HG03565 (cell line): ENCODE measurements at regions not wholly inside any gene's neighbourhood (a gene's known extent, or its start where the extent isn't known, plus 50 kb on each side); places are given as distances from the start of the nearest gene placed in this dataset.
"Not testable (repeated sequence)": the region's sequence is repeated elsewhere in the genome, so short reads cannot be mapped to it uniquely, and the experiment has no call there.

Source experiments
- ATAC-seq: cut with Tn5 transposase; IDR thresholded peaks from one replicate; pipeline ENCODE4 v1.9.1; 2021; ENCODE audit warnings: mild to moderate bottlenecking, moderate library complexity; ENCODE audit not compliant: unreplicated experiment

GRCh38 chr6:86629123-86629522 lies 308.2 kb upstream of the HTR1E start:
- ATAC-seq: no peak

- ATAC-seq: no peak
Measured at GRCh38 chr6:86619428-86619827, 317.9 kb upstream of the HTR1E start.

DNA sequence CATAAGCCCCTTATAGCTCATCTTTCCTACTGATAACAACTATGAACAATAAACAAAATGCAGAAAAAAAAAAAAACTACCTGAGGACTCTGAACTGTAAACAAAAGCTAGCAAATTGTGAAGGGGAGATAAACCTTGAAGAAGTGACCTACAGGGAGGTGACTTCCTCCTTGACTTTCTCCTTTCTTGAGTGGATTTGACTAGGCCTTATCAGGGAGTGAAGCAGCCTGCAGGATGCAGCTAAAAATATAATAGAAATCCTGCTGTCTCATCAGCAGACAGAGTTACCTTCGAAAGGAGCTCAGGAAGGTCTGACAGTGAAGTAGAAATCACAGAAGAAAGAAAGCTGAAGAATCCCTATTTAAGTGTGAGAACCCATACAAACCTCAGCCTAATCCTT lies 322.0 kb upstream of the HTR1E start:
- no peak for ATAC-seq

DNA sequence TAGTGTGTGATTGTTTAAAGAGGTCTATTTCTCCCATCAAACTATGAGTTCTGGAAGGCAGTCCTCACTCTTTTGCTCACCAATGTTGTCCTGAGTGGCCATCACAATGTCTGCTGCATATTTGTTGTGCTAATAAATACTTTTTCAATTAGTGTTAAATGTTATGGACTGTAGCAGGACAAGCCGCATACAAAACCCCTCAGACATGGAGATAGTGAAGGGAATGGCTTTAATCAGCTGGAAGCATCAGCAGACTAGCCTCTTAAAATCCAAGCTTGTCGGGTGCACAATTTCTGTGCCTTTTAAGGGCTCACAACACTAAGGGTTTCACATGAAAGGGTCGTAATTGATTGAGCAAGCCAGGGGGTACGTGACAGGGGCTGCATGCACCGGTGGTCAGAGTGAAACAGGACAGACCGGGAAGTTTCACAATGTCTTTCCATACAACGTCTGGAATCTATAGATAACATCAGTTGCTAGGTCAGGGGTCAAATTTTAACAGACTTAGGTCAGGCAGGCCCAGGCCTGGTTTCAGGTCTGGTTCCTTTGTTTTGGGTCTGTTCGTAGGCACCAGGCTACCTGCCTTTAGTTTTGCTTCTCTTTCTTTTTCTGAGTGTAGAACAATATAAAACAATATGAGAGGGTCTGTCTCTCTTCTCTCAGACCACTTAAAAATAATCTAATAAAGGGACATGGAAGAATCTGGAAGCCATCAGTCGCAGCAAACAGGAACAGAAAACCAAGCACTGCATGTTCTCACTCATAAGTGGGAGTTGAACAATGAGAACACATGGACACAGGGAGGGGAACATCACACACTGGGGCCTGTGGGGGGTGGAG lies 327.6 kb upstream of the HTR1E start:
- no peak for ATAC-seq

DNA sequence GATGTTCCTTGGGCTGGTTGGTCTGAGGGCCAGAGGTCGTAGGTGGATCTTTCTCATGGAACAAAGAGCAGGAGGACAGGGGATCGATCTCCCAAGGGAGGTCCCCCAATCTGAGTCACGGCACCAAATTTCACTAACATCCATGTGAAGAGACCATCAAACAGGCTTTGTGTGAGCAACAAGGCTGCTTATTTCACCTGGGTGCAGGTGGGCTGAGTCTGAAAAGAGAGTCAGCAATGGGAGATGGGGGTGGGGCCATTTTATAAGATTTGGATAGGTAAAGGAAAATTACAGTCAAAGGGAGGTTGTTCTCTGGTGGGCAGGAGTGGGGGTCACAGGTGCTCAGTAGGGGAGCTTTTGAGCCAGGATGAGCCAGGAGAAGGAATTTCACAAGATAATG lies 334.0 kb upstream of the HTR1E start:
- not testable (repeated sequence) for ATAC-seq

GRCh38 chr6:86602093-86602492 lies 335.2 kb upstream of the HTR1E start:
- not testable (repeated sequence) for ATAC-seq

GRCh38 chr6:86598969-86599368 lies 338.4 kb upstream of the HTR1E start:
- ATAC-seq: not testable (repeated sequence)

- no peak for ATAC-seq
Measured at GRCh38 chr6:86595641-86596040, 341.7 kb upstream of the HTR1E start.

DNA sequence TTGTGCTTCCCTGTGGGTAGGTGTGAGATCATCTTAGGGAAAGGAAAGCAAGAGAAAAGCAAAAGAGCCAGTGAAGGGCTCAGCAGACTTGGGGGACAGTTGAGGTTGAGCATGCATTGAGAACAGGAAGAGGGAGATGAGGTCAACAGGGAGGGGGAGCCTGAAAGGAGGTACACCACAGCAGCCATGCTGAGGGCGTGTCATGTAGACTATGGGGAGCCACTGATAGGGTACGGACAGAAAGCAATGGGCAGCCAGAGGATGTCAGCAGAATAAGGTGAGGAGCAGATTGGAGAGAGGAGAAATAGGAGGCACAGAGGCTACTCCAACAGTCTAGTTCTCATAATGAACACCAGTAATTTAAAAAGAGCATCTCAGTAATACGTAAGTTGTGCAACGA lies 351.1 kb upstream of the HTR1E start:
- no peak for ATAC-seq

GRCh38 chr6:86581833-86582232 lies 355.5 kb upstream of the HTR1E start:
- ATAC-seq: no peak

DNA sequence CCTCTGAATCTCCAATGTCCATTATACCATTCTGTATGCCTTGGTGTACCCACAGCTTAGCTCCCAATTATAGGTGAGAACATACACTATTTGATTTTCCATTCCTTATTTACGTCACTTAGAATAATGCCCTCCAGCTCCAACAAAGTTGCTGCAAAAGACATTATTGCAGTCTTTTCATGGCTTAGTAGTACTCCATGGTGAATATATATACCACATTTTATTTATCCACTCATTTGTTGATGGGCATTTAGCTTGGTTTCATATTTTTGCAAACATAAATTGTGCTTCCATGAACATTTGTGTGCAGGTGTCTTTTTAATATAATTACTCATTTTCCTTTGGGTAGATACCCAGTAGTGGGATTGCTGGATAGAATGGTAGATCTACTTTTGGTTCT lies 374.1 kb upstream of the HTR1E start:
- no peak for ATAC-seq

- no peak for ATAC-seq
Measured at GRCh38 chr6:86558318-86558717, 379.0 kb upstream of the HTR1E start.

DNA sequence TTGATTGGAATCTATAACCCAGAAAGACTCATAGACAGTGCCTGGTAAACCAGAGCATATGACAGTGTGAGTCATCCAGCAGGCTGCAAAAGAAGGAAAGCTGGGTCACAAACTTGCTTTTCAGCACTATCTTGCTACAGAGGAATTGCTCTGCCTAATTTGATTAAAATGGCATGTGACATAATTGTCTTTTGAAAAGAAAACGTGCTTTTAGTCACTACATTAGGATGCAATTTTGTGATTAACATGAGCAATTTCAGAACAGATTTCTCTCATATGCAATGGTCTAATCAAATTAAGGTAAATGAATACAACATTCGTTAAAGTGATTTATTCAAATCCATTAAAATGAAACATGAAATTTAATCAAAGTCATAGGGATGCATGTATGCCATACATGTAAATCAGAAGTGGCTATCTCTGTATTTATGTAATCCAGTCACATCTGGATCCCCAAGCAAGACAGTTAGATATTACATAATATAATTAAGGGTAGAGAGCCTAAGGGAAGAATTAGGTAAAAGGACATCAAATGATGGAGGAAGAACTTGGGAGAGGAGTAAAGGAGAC lies 400.0 kb upstream of the HTR1E start:
- no peak for ATAC-seq

- ATAC-seq: no peak
Measured at GRCh38 chr6:86536121-86536520, 401.2 kb upstream of the HTR1E start.

- ATAC-seq: no peak
Measured at GRCh38 chr6:86535100-86535499, 402.2 kb upstream of the HTR1E start.

DNA sequence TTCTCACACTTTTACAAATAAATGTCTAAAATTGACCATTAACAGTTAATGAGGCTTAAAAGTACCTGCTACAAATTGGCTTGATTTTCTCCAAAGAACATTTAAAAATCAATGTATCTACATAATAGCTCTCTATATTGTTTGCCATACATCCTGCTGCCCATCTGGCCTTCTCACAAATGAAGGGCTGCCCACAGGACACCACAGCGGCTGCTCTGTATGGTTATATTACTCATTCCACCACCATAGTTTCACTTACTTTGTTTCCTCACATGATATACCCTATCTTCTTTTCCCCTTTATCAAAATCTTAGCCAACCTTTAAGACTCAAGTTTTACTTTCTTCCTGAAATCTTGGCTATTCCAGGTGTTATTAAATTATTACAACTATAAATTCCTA lies 407.7 kb upstream of the HTR1E start:
- ATAC-seq: no peak

DNA sequence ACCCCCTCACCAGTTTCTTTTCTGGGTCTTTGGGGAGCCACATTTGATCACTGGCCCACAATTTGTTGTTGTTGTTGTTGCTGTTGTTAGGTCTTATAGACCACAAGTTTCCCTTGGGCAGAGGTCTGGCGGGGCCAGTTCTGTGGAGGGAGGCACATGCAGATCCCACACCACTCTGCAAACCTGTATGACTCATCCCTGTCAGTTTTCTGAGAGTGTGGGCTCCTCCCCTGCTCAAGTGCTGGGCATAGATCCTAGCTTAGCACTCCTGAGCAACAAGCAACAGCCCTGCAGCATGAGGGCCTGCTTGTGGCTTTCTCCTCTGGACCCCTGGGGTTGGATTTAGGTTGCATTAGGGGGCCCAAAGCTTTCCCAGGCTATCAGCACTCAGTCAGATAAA lies 411.1 kb upstream of the HTR1E start:
- ATAC-seq: no peak

GRCh38 chr6:86516087-86516486 lies 421.2 kb upstream of the HTR1E start:
- ATAC-seq: no peak

DNA sequence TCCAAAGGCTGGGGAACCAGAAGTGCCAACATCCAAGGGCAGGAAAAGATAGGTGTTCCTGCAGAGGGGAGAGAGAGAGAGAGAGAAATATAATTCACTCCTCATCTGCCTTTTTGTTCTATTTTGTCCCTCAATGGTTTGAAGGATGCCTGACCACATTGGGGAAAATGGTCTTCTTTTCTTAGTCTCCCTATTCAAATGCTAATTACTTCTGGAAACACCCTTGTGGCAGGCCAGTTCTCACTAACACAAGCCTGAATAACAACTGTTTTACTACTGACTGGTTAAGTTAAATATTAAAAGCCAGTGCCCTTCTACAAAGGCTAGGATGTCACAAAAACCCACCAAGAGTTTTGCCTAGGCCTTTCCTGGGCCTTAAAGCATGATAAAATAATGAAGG lies 425.4 kb upstream of the HTR1E start:
- ATAC-seq: no peak

DNA sequence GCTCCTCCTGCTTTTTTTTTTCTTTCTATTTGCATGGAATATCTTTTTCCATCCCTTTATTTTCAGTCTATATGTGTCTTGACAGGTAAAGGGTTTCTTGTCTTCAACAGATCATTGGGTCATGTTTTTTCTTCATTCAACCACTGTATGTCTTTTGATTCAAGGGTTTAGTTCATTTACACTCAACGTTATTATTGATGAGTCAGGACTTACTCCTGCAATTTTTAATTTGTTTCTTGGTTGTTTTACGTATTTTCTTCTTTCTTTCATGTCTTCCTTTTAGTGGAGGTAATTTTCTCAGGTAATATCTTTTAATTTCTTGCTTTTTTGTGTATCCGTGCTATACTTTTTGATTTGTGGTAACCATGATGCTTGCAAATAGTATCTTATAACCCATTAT lies 429.1 kb upstream of the HTR1E start:
- ATAC-seq: no peak

- ATAC-seq: no peak
Measured at GRCh38 chr6:86502497-86502896, 434.8 kb upstream of the HTR1E start.

DNA sequence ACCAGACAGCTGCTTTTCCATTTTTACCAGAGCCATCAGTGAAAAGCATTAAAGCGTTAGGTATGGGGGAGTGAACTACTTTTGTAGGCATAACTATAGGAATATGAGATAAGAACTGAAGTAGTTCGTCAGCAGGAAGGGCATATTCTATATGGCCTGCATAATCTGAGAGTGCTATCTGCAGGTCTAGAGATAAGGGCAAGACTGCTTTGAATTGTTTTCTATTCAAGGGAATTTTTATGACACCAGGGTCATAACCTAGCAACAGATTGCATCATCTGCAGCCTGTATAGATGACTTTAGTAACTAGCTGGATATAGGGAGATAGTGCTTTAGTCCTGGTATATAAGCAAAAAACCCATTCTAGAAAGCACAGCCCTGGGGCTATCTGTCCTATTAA lies 437.3 kb upstream of the HTR1E start:
- ATAC-seq: no peak

DNA sequence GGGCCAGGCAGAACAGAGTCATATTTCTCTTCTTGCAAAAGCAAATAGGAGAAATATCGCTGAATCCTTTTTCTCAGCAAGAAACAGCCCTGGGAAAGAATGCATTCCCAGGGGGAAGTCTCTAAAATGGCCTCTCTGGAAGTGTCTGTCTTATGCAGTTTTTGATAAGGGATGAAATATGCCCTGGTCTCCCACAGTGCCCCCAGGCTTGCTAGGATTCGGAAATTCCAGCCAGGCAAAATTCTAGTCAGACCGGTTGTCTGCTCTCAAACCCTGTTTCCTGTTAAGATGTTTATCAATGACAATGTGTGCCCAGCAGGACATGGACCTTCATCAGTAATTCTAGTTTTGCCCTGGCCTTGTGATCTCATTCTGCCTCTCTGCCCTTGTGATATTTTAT lies 448.3 kb upstream of the HTR1E start:
- ATAC-seq: not testable (repeated sequence)
